ENCODE measurements at regions not wholly inside any gene's neighbourhood (a gene's known extent, or its start where the extent isn't known, plus 50 kb on each side); places are given as distances from the start of the nearest gene placed in this dataset.

DNA sequence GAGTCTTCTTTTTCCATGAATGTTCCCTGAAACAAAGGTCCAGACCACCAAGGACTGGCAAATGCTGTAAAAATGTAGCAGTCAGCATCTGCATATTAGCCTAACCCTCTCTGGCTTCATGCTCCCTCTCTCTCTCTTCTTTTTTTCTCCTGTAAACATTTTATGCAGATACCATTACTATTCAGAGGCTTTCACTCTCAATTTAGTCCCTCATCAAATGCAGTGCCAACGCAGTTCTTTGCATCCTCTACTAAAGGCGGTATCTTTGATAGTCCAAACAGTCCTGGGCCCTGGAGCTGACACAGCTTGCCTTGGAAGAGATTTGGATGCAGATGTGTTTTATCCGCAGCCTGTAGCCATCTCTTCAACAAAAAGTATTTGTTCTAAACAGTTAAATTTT, 167.1 kb upstream of the MMS22L start:
- TF ChIP-seq, protein P1, sequence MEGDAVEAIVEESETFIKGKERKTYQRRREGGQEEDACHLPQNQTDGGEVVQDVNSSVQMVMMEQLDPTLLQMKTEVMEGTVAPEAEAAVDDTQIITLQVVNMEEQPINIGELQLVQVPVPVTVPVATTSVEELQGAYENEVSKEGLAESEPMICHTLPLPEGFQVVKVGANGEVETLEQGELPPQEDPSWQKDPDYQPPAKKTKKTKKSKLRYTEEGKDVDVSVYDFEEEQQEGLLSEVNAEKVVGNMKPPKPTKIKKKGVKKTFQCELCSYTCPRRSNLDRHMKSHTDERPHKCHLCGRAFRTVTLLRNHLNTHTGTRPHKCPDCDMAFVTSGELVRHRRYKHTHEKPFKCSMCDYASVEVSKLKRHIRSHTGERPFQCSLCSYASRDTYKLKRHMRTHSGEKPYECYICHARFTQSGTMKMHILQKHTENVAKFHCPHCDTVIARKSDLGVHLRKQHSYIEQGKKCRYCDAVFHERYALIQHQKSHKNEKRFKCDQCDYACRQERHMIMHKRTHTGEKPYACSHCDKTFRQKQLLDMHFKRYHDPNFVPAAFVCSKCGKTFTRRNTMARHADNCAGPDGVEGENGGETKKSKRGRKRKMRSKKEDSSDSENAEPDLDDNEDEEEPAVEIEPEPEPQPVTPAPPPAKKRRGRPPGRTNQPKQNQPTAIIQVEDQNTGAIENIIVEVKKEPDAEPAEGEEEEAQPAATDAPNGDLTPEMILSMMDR (IDR thresholded peaks at IDR 0.05; ENCODE audit: insufficient read depth, low read length, poor library complexity, severe bottlenecking) = no peak
- no peak for TF ChIP-seq EZH2phosphoT487 (conservative IDR thresholded peaks at IDR 0.05; ENCODE audit: low read length)
